ENCODE measurements at regions not wholly inside any gene's neighbourhood (a gene's known extent, or its start where the extent isn't known, plus 50 kb on each side); places are given as distances from the start of the nearest gene placed in this dataset.

GRCh38 chr1:14412235-14412634 lies 186.2 kb upstream of the KAZN start:
- TF ChIP-seq GTF2F1 (IDR thresholded peaks at IDR 0.05; ENCODE audit: low read length) = no peak
- no peak for TF ChIP-seq HDAC2 (CRISPR knock-in tag; IDR thresholded peaks at IDR 0.05)
- TF ChIP-seq HES4 (CRISPR knock-in tag; IDR thresholded peaks at IDR 0.05; ENCODE audit: borderline replicate concordance) = no peak
- TF ChIP-seq TAF1 (CRISPR knock-in tag; IDR thresholded peaks at IDR 0.05) = no peak
- TF ChIP-seq NPAS2 (CRISPR knock-in tag; IDR thresholded peaks at IDR 0.05; ENCODE audit: borderline replicate concordance) = no peak
- TF ChIP-seq, protein P1, sequence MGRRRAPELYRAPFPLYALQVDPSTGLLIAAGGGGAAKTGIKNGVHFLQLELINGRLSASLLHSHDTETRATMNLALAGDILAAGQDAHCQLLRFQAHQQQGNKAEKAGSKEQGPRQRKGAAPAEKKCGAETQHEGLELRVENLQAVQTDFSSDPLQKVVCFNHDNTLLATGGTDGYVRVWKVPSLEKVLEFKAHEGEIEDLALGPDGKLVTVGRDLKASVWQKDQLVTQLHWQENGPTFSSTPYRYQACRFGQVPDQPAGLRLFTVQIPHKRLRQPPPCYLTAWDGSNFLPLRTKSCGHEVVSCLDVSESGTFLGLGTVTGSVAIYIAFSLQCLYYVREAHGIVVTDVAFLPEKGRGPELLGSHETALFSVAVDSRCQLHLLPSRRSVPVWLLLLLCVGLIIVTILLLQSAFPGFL (CRISPR knock-in tag; IDR thresholded peaks at IDR 0.05) = no peak
- TF ChIP-seq, protein P2, sequence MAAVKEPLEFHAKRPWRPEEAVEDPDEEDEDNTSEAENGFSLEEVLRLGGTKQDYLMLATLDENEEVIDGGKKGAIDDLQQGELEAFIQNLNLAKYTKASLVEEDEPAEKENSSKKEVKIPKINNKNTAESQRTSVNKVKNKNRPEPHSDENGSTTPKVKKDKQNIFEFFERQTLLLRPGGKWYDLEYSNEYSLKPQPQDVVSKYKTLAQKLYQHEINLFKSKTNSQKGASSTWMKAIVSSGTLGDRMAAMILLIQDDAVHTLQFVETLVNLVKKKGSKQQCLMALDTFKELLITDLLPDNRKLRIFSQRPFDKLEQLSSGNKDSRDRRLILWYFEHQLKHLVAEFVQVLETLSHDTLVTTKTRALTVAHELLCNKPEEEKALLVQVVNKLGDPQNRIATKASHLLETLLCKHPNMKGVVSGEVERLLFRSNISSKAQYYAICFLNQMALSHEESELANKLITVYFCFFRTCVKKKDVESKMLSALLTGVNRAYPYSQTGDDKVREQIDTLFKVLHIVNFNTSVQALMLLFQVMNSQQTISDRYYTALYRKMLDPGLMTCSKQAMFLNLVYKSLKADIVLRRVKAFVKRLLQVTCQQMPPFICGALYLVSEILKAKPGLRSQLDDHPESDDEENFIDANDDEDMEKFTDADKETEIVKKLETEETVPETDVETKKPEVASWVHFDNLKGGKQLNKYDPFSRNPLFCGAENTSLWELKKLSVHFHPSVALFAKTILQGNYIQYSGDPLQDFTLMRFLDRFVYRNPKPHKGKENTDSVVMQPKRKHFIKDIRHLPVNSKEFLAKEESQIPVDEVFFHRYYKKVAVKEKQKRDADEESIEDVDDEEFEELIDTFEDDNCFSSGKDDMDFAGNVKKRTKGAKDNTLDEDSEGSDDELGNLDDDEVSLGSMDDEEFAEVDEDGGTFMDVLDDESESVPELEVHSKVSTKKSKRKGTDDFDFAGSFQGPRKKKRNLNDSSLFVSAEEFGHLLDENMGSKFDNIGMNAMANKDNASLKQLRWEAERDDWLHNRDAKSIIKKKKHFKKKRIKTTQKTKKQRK (IDR thresholded peaks at IDR 0.05; ENCODE audit: low read length) = no peak
- TF ChIP-seq, protein P3, sequence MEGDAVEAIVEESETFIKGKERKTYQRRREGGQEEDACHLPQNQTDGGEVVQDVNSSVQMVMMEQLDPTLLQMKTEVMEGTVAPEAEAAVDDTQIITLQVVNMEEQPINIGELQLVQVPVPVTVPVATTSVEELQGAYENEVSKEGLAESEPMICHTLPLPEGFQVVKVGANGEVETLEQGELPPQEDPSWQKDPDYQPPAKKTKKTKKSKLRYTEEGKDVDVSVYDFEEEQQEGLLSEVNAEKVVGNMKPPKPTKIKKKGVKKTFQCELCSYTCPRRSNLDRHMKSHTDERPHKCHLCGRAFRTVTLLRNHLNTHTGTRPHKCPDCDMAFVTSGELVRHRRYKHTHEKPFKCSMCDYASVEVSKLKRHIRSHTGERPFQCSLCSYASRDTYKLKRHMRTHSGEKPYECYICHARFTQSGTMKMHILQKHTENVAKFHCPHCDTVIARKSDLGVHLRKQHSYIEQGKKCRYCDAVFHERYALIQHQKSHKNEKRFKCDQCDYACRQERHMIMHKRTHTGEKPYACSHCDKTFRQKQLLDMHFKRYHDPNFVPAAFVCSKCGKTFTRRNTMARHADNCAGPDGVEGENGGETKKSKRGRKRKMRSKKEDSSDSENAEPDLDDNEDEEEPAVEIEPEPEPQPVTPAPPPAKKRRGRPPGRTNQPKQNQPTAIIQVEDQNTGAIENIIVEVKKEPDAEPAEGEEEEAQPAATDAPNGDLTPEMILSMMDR (CRISPR knock-in tag; IDR thresholded peaks at IDR 0.05) = no peak
- TF ChIP-seq NR2C2 (CRISPR knock-in tag; IDR thresholded peaks at IDR 0.05; ENCODE audit: borderline replicate concordance) = no peak
- TF ChIP-seq PBX3 (CRISPR knock-in tag; IDR thresholded peaks at IDR 0.05; ENCODE audit: borderline replicate concordance) = no peak
- TF ChIP-seq RFX3 (CRISPR knock-in tag; IDR thresholded peaks at IDR 0.05) = no peak
- TF ChIP-seq XBP1 (CRISPR knock-in tag; IDR thresholded peaks at IDR 0.05) = no peak
- TF ChIP-seq ZNF292 (CRISPR knock-in tag; IDR thresholded peaks at IDR 0.05; ENCODE audit: borderline replicate concordance, low read depth) = no peak
